DOHH2 (cell line): ENCODE measurements at regions not wholly inside any gene's neighbourhood (a gene's known extent, or its start where the extent isn't known, plus 50 kb on each side); places are given as distances from the start of the nearest gene placed in this dataset.

Experiments used
- H3F3A ChIP-seq: fragments of 200-600 bp; sonication (generic), shearing (Covaris generic); 2 replicates; pipeline ENCODE4 v1.6.0; 2016; ENCODE audit warnings: antibody characterized with exemption, mild to moderate bottlenecking; ENCODE audit not compliant: control insufficient read depth, insufficient read depth
- H3K27ac ChIP-seq: fragments of 200-600 bp; sonication (generic); 2 replicates; pipeline ENCODE4 v1.5.1; 2014; ENCODE audit warnings: low read depth, mild to moderate bottlenecking, low read length, moderate library complexity
- H3K27me3 ChIP-seq: fragments of 200-600 bp; sonication (generic); 2 replicates; pipeline ENCODE4 v1.6.1; 2014; ENCODE audit warnings: mild to moderate bottlenecking, low read length, mixed read lengths; ENCODE audit not compliant: control insufficient read depth
- H3K36me3 ChIP-seq: fragments of 200-600 bp; sonication (generic); 2 replicates; pipeline ENCODE4 v1.6.1; 2014; ENCODE audit warnings: mild to moderate bottlenecking, low read length, moderate library complexity, mixed read lengths; ENCODE audit not compliant: control insufficient read depth
- H3K4me1 ChIP-seq: fragments of 200-600 bp; sonication (generic); 2 replicates; pipeline ENCODE4 v1.6.1; 2014; ENCODE audit warnings: mild to moderate bottlenecking, low read length, mixed read lengths; ENCODE audit not compliant: control insufficient read depth
- H3K4me2 ChIP-seq: fragments of 200-600 bp; sonication (generic); 2 replicates; pipeline ENCODE4 v1.6.0; 2014; ENCODE audit warnings: mild to moderate bottlenecking, low read length, moderate library complexity
- H3K4me3 ChIP-seq: fragments of 200-600 bp; sonication (generic); 2 replicates; pipeline ENCODE4 v1.5.1; 2014; ENCODE audit warnings: mild to moderate bottlenecking, low read length, mixed read lengths
- H3K79me2 ChIP-seq: fragments of 200-600 bp; sonication (generic); 2 replicates; pipeline ENCODE4 v1.6.1; 2014; ENCODE audit warnings: mild to moderate bottlenecking, low read length, mixed read lengths; ENCODE audit not compliant: control insufficient read depth
- H3K9me2 ChIP-seq: fragments of 200-600 bp; sonication (generic); replicated peaks from 2 replicates; pipeline ENCODE4 v1.6.1; 2014; ENCODE audit warnings: mild to moderate bottlenecking, low read length, mixed read lengths; ENCODE audit not compliant: control insufficient read depth
- H3K9me3 ChIP-seq: fragments of 200-600 bp; sonication (generic); 2 replicates; pipeline ENCODE4 v1.6.1; 2014; ENCODE audit warnings: antibody characterized with exemption, low read length, mixed read lengths; ENCODE audit not compliant: control insufficient read depth, insufficient read depth
- H4K20me1 ChIP-seq: fragments of 200-600 bp; sonication (generic); 2 replicates; pipeline ENCODE4 v1.6.0; 2014; ENCODE audit warnings: low read depth, mild to moderate bottlenecking, antibody characterized with exemption, low read length, moderate library complexity; ENCODE audit not compliant: control insufficient read depth, insufficient read depth
- CTCF ChIP-seq: fragments of 200-600 bp; sonication (generic); IDR thresholded peaks from one replicate; pipeline ENCODE4 v1.5.1; 2014; ENCODE audit warnings: antibody characterized with exemption, mild to moderate bottlenecking, low read depth, low read length; ENCODE audit not compliant: poor library complexity, severe bottlenecking
- EZH2phosphoT487 ChIP-seq: fragments of 200-600 bp; sonication (generic); IDR thresholded peaks from 2 replicates; pipeline ENCODE4 v1.6.1; 2017; ENCODE audit warnings: borderline replicate concordance, mild to moderate bottlenecking, antibody characterized with exemption, low read length, moderate library complexity, mixed read lengths

- Histone ChIP-seq H3K9me2 (no peaks in the 10 kb centered on the region), H3K4me2 (no peak overlapping the region), H3K4me1 (no peaks in the 10 kb centered on the region), H3K27me3 (no peaks in the 10 kb centered on the region), H3K9me3 (no peaks in the 10 kb centered on the region), H3F3A (no peaks in the 10 kb centered on the region), H3K4me3 (no peak overlapping the region), H3K79me2 (no peaks in the 10 kb centered on the region), H3K27ac (no peak overlapping the region), H3K36me3 (no peaks in the 10 kb centered on the region), H4K20me1 (no peaks in the 10 kb centered on the region)
- no peak for TF ChIP-seq EZH2phosphoT487
- no peak for TF ChIP-seq CTCF
Measured at GRCh38 chr20:63128367-63128766, 87.6 kb downstream of the YTHDF1 start.

- no peaks in the 10 kb centered on the region for H3K79me2 ChIP-seq
- no peaks in the 10 kb centered on the region for H3K36me3 ChIP-seq
- no peaks in the 10 kb centered on the region for H3K27me3 ChIP-seq
- H3K9me3 ChIP-seq, result no peaks in the 10 kb centered on the region
- H3K9me2 ChIP-seq, result no peaks in the 10 kb centered on the region
- H3K27ac ChIP-seq, result no peak overlapping the region
- H4K20me1 ChIP-seq, result no peaks in the 10 kb centered on the region
- H3K4me1 ChIP-seq, result no peaks in the 10 kb centered on the region
- no peak for TF ChIP-seq EZH2phosphoT487
- TF ChIP-seq CTCF, result no peak
- no peaks in the 10 kb centered on the region for H3F3A ChIP-seq
- no peak overlapping the region for H3K4me3 ChIP-seq
- no peak overlapping the region for H3K4me2 ChIP-seq
Measured at GRCh38 chr20:63127700-63128364, 88.1 kb downstream of the YTHDF1 start.

GRCh38 chr20:63126876-63127699, 88.8 kb downstream of the YTHDF1 start:
- H3K4me3 ChIP-seq, result no peak overlapping the region
- no peaks in the 10 kb centered on the region for H3K36me3 ChIP-seq
- H3K79me2 ChIP-seq, result no peaks in the 10 kb centered on the region
- H3K9me3 ChIP-seq, result no peaks in the 10 kb centered on the region
- no peak overlapping the region for H3K27ac ChIP-seq
- no peaks in the 10 kb centered on the region for H4K20me1 ChIP-seq
- TF ChIP-seq CTCF (no peak), EZH2phosphoT487 (no peak)
- H3K27me3 ChIP-seq, result no peaks in the 10 kb centered on the region
- no peaks in the 10 kb centered on the region for H3F3A ChIP-seq
- no peaks in the 10 kb centered on the region for H3K4me1 ChIP-seq
- H3K9me2 ChIP-seq, result no peaks in the 10 kb centered on the region
- H3K4me2 ChIP-seq, result no peak overlapping the region
